GM06990 (cell line): ENCODE measurements at regions not wholly inside any gene's neighbourhood (a gene's known extent, or its start where the extent isn't known, plus 50 kb on each side); places are given as distances from the start of the nearest gene placed in this dataset.
"Not testable (repeated sequence)": the region's sequence is repeated elsewhere in the genome, so short reads cannot be mapped to it uniquely, and the experiment has no call there.

ENCODE experiments used
- DNase-seq: peaks from one replicate; pipeline ENCODE4 v3.0.0-alpha.2; 2011; ENCODE audit not compliant: insufficient read length; ENCODE audit errors: extremely low read depth
- H3K27me3 ChIP-seq: replicated peaks from 2 replicates; pipeline ENCODE4 v1.6.0; 2011; ENCODE audit warnings: low read length; ENCODE audit not compliant: control insufficient read depth, insufficient read depth
- H3K36me3 ChIP-seq: 2 replicates; pipeline ENCODE4 v1.5.1; 2011; ENCODE audit warnings: low read length; ENCODE audit not compliant: control insufficient read depth, insufficient read depth
- H3K4me3 ChIP-seq: replicated peaks from 2 replicates; pipeline ENCODE4 v1.5.1; 2011; ENCODE audit warnings: low read depth, mild to moderate bottlenecking, control low read depth, low read length
- TF ChIP-seq, protein P1 (sequence below): IDR thresholded peaks from 2 replicates; pipeline ENCODE4 v1.5.1; 2011; ENCODE audit warnings: low read length, control low read depth, mild to moderate bottlenecking, inconsistent platforms; ENCODE audit not compliant: insufficient read depth, poor library complexity, severe bottlenecking

DNA sequence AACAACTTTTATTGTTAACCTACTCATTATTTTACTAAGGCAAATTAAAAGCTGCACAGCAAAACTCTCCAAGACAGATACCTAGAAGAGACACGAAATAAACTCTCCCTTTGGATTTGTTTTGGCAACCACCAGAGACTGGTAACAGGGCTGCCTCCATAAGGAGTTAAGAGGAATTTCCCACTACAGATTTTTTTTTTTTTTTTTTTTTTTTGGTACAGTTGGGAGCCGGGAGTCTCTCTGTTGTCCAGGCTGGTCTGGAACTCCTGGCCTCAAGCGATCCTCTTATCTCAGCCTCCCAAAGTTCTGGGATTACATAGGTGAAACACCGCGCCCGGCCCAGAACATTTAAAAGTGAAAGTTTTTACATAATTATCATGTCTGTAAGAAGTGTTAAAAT, 73.6 kb upstream of the VGLL4 start:
- TF ChIP-seq, protein P1, sequence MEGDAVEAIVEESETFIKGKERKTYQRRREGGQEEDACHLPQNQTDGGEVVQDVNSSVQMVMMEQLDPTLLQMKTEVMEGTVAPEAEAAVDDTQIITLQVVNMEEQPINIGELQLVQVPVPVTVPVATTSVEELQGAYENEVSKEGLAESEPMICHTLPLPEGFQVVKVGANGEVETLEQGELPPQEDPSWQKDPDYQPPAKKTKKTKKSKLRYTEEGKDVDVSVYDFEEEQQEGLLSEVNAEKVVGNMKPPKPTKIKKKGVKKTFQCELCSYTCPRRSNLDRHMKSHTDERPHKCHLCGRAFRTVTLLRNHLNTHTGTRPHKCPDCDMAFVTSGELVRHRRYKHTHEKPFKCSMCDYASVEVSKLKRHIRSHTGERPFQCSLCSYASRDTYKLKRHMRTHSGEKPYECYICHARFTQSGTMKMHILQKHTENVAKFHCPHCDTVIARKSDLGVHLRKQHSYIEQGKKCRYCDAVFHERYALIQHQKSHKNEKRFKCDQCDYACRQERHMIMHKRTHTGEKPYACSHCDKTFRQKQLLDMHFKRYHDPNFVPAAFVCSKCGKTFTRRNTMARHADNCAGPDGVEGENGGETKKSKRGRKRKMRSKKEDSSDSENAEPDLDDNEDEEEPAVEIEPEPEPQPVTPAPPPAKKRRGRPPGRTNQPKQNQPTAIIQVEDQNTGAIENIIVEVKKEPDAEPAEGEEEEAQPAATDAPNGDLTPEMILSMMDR = no peak
- no peaks in the 10 kb centered on the region for H3K36me3 ChIP-seq
- no peak overlapping the region for H3K4me3 ChIP-seq
- H3K27me3 ChIP-seq = no peaks in the 10 kb centered on the region
- no peak for DNase-seq

DNA sequence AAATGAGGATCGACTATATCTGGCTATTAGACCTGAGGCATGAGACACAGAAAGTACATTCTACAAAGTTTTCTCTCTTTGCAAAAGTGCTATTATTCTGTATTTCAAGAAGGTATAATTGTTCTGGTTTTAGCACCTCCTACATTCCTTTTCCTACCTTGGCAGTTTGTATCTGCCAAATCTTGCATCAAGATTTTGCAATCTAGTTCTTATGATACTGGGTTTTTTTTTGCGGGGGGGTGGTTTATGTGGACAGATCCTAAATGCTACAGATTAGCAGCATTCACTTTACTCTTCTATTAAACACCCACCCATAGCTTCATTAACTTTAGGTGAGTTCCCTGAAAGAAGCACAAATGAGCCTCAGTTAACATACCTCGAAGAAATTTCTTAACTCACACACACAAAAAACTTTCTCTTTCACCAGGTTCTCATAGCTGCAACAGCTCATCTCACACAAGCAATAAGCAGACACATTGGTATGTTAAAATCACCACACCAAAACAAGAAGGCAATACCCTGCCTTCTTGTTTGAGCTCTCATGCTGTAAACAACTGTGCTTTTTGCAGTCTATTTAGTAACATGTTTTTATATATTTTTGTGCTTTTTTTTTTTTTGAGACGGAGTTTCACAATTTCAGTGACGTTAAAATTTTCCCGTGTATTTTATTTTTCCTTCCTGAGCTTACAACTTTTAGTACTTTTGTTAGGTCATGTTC, 73.0 kb upstream of the VGLL4 start:
- DNase-seq = no peak
- no peak overlapping the region for H3K4me3 ChIP-seq
- no peaks in the 10 kb centered on the region for H3K36me3 ChIP-seq
- TF ChIP-seq, protein P1 = no peak
- H3K27me3 ChIP-seq = no peaks in the 10 kb centered on the region

GRCh38 chr3:11713171-11713570, 69.5 kb upstream of the VGLL4 start:
- H3K4me3 ChIP-seq = no peak overlapping the region
- no peak for DNase-seq
- no peaks in the 10 kb centered on the region for H3K36me3 ChIP-seq
- TF ChIP-seq, protein P1 = no peak
- no peaks in the 10 kb centered on the region for H3K27me3 ChIP-seq

DNA sequence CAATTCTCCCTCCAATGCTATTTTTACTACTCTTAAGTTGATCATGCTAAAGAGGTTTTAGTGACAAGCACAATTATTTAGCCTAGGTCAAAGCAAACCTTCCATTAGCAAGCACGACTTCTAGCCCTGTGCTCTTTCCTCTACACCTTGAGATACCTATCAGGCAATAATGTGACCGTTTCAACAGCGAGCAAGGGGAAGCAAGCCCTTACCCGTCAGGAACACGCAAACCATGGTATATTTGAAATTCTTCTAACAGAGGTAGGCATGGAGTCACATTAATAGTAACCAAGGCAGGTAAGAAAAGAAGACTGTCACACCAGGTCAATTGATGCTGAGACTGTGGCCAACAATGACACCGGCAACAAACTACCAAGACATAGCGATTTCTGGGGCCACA, 68.9 kb upstream of the VGLL4 start:
- no peaks in the 10 kb centered on the region for H3K27me3 ChIP-seq
- TF ChIP-seq, protein P1 = no peak
- H3K4me3 ChIP-seq = no peak overlapping the region
- H3K36me3 ChIP-seq = no peaks in the 10 kb centered on the region
- DNase-seq = no peak

DNA sequence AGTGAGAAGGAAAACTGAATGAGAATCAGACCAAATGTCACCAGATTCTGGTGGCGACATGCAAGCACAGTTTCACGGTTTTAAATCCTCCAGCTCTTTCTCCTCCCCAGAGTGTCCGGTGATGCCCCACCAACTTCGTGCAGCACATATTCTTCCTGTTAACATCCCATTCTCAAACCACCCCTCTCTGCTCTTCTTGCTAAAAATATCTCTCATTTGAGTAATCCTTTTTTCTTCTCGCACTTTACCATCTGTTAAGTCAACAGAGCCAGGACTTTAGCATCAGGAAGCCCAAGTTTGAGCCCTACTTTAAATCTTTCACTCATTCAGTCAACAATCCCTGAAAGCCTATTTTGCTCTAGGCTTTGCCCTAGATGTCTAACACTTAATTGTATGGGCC, 68.2 kb upstream of the VGLL4 start:
- no peaks in the 10 kb centered on the region for H3K36me3 ChIP-seq
- H3K27me3 ChIP-seq = no peaks in the 10 kb centered on the region
- no peak overlapping the region for H3K4me3 ChIP-seq
- DNase-seq = no peak
- TF ChIP-seq, protein P1 = no peak

DNA sequence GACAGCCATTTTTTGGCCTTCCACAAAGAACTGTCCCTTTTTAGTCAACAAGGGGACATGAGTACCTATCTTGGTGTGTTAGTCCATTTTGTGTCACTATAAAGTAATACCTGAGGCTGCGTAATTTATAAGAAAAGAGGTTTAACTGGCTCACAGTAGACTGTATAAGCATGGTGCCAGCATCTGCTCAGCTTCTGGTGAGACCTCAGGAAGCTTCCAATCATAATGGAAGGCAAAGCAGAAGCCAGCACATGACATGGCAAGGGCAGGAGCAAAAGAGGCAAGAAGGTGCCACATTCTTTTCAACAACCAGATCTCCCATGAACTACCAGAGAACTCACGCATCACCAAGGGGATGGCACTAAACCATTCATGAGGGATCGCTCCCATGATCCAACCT, 66.1 kb upstream of the VGLL4 start:
- Histone ChIP-seq H3K4me3 (no peak overlapping the region), H3K27me3 (no peaks in the 10 kb centered on the region), H3K36me3 (no peaks in the 10 kb centered on the region)
- DNase-seq = no peak
- TF ChIP-seq, protein P1 = no peak

GRCh38 chr3:11707084-11707483, 63.4 kb upstream of the VGLL4 start:
- not testable (repeated sequence) for H3K36me3 ChIP-seq, DNase-seq, H3K4me3 ChIP-seq, H3K27me3 ChIP-seq
